ENCODE measurements at regions not wholly inside any gene's neighbourhood (a gene's known extent, or its start where the extent isn't known, plus 50 kb on each side); places are given as distances from the start of the nearest gene placed in this dataset.

- H3K4me1 ChIP-seq (ENCODE audit: control insufficient read depth, insufficient read depth, low read length, unreplicated experiment), result no peaks in the 10 kb centered on the region
- H3K36me3 ChIP-seq (ENCODE audit: insufficient read depth, low read length), result no peaks in the 10 kb centered on the region
- no peaks in the 10 kb centered on the region for H3K27me3 ChIP-seq (ENCODE audit: insufficient read depth, low read length)
- H3K4me3 ChIP-seq (ENCODE audit: low read depth, low read length), result no peak overlapping the region
- no peak overlapping the region for H2AFZ ChIP-seq (ENCODE audit: low read length, unreplicated experiment)
- H3K27ac ChIP-seq (ENCODE audit: low read depth, low read length), result no peak overlapping the region
- no peaks in the 10 kb centered on the region for H3K79me2 ChIP-seq (ENCODE audit: control insufficient read depth, insufficient read depth, low read length, unreplicated experiment)
These were observed 179.8 kb downstream of the FOXO1 start for GRCh38 chr13:40486518-40487163.

- Histone ChIP-seq H2AFZ (ENCODE audit: low read length, unreplicated experiment) (no peak overlapping the region), H3K4me1 (ENCODE audit: control insufficient read depth, insufficient read depth, low read length, unreplicated experiment) (no peaks in the 10 kb centered on the region)
These were observed 177.5 kb downstream of the FOXO1 start for GRCh38 chr13:40488869-40489391.

GRCh38 chr13:40490086-40490758 is 176.2 kb downstream of the FOXO1 start:
- Histone ChIP-seq H3K4me3 (ENCODE audit: low read depth, low read length) (no peak overlapping the region), H2AFZ (ENCODE audit: low read length, unreplicated experiment) (no peak overlapping the region), H3K4me1 (ENCODE audit: control insufficient read depth, insufficient read depth, low read length, unreplicated experiment) (no peaks in the 10 kb centered on the region), H3K27ac (ENCODE audit: low read depth, low read length) (no peak overlapping the region), H3K79me2 (ENCODE audit: control insufficient read depth, insufficient read depth, low read length, unreplicated experiment) (no peaks in the 10 kb centered on the region), H3K36me3 (ENCODE audit: insufficient read depth, low read length) (no peaks in the 10 kb centered on the region), H3K27me3 (ENCODE audit: insufficient read depth, low read length) (no peaks in the 10 kb centered on the region)

More at GRCh38 chr13:40488869-40489391, 177.5 kb downstream of the FOXO1 start:
- Histone ChIP-seq H3K79me2 (ENCODE audit: control insufficient read depth, insufficient read depth, low read length, unreplicated experiment) (no peaks in the 10 kb centered on the region), H3K36me3 (ENCODE audit: insufficient read depth, low read length) (no peaks in the 10 kb centered on the region), H3K27me3 (ENCODE audit: insufficient read depth, low read length) (no peaks in the 10 kb centered on the region), H3K27ac (ENCODE audit: low read depth, low read length) (no peak overlapping the region), H3K4me3 (ENCODE audit: low read depth, low read length) (no peak overlapping the region)

GRCh38 chr13:40492511-40492910 is 173.9 kb downstream of the FOXO1 start:
- Histone ChIP-seq H3K4me1 (ENCODE audit: control insufficient read depth, insufficient read depth, low read length, unreplicated experiment) (no peaks in the 10 kb centered on the region), H3K79me2 (ENCODE audit: control insufficient read depth, insufficient read depth, low read length, unreplicated experiment) (no peaks in the 10 kb centered on the region), H3K36me3 (ENCODE audit: insufficient read depth, low read length) (no peaks in the 10 kb centered on the region), H2AFZ (ENCODE audit: low read length, unreplicated experiment) (no peak overlapping the region), H3K27me3 (ENCODE audit: insufficient read depth, low read length) (no peaks in the 10 kb centered on the region), H3K27ac (ENCODE audit: low read depth, low read length) (no peak overlapping the region), H3K4me3 (ENCODE audit: low read depth, low read length) (no peak overlapping the region)

GRCh38 chr13:40494513-40494912 is 171.9 kb downstream of the FOXO1 start:
- H3K36me3 ChIP-seq (ENCODE audit: insufficient read depth, low read length), result no peaks in the 10 kb centered on the region
- no peaks in the 10 kb centered on the region for H3K79me2 ChIP-seq (ENCODE audit: control insufficient read depth, insufficient read depth, low read length, unreplicated experiment)
- no peak overlapping the region for H3K27ac ChIP-seq (ENCODE audit: low read depth, low read length)
- H2AFZ ChIP-seq (ENCODE audit: low read length, unreplicated experiment), result no peak overlapping the region
- H3K27me3 ChIP-seq (ENCODE audit: insufficient read depth, low read length), result no peaks in the 10 kb centered on the region
- H3K4me1 ChIP-seq (ENCODE audit: control insufficient read depth, insufficient read depth, low read length, unreplicated experiment), result no peaks in the 10 kb centered on the region
- H3K4me3 ChIP-seq (ENCODE audit: low read depth, low read length), result no peak overlapping the region

GRCh38 chr13:40494946-40495620 is 171.4 kb downstream of the FOXO1 start:
- no peaks in the 10 kb centered on the region for H3K36me3 ChIP-seq (ENCODE audit: insufficient read depth, low read length)

GRCh38 chr13:40495621-40496001 is 170.8 kb downstream of the FOXO1 start:
- H3K36me3 ChIP-seq (ENCODE audit: insufficient read depth, low read length), result no peaks in the 10 kb centered on the region
- no peak overlapping the region for H3K27ac ChIP-seq (ENCODE audit: low read depth, low read length)
- H3K4me3 ChIP-seq (ENCODE audit: low read depth, low read length), result no peak overlapping the region
- no peaks in the 10 kb centered on the region for H3K79me2 ChIP-seq (ENCODE audit: control insufficient read depth, insufficient read depth, low read length, unreplicated experiment)
- H2AFZ ChIP-seq (ENCODE audit: low read length, unreplicated experiment), result no peak overlapping the region
- no peaks in the 10 kb centered on the region for H3K4me1 ChIP-seq (ENCODE audit: control insufficient read depth, insufficient read depth, low read length, unreplicated experiment)
- no peaks in the 10 kb centered on the region for H3K27me3 ChIP-seq (ENCODE audit: insufficient read depth, low read length)

More at GRCh38 chr13:40494946-40495620, 171.4 kb downstream of the FOXO1 start:
- Histone ChIP-seq H2AFZ (ENCODE audit: low read length, unreplicated experiment) (no peak overlapping the region), H3K4me3 (ENCODE audit: low read depth, low read length) (no peak overlapping the region), H3K27me3 (ENCODE audit: insufficient read depth, low read length) (no peaks in the 10 kb centered on the region), H3K27ac (ENCODE audit: low read depth, low read length) (no peak overlapping the region), H3K4me1 (ENCODE audit: control insufficient read depth, insufficient read depth, low read length, unreplicated experiment) (no peaks in the 10 kb centered on the region), H3K79me2 (ENCODE audit: control insufficient read depth, insufficient read depth, low read length, unreplicated experiment) (no peaks in the 10 kb centered on the region)

- no peaks in the 10 kb centered on the region for H3K4me1 ChIP-seq (ENCODE audit: control insufficient read depth, insufficient read depth, low read length, unreplicated experiment)
- H3K4me3 ChIP-seq (ENCODE audit: low read depth, low read length), result no peak overlapping the region
- no peaks in the 10 kb centered on the region for H3K36me3 ChIP-seq (ENCODE audit: insufficient read depth, low read length)
These were observed 170.2 kb downstream of the FOXO1 start for GRCh38 chr13:40496035-40496810.

GRCh38 chr13:40498461-40498860 is 168.0 kb downstream of the FOXO1 start:
- H3K79me2 ChIP-seq (ENCODE audit: control insufficient read depth, insufficient read depth, low read length, unreplicated experiment), result no peaks in the 10 kb centered on the region
- H3K4me1 ChIP-seq (ENCODE audit: control insufficient read depth, insufficient read depth, low read length, unreplicated experiment), result peaks cover 1% of the 10 kb centered on the region
- H3K36me3 ChIP-seq (ENCODE audit: insufficient read depth, low read length), result no peaks in the 10 kb centered on the region
- H3K4me3 ChIP-seq (ENCODE audit: low read depth, low read length), result no peak overlapping the region
- H3K27me3 ChIP-seq (ENCODE audit: insufficient read depth, low read length), result no peaks in the 10 kb centered on the region
- H3K27ac ChIP-seq (ENCODE audit: low read depth, low read length), result no peak overlapping the region
- no peak overlapping the region for H2AFZ ChIP-seq (ENCODE audit: low read length, unreplicated experiment)

More at GRCh38 chr13:40496035-40496810, 170.2 kb downstream of the FOXO1 start:
- H3K79me2 ChIP-seq (ENCODE audit: control insufficient read depth, insufficient read depth, low read length, unreplicated experiment), result no peaks in the 10 kb centered on the region
- H3K27ac ChIP-seq (ENCODE audit: low read depth, low read length), result no peak overlapping the region
- H3K27me3 ChIP-seq (ENCODE audit: insufficient read depth, low read length), result no peaks in the 10 kb centered on the region
- no peak overlapping the region for H2AFZ ChIP-seq (ENCODE audit: low read length, unreplicated experiment)

GRCh38 chr13:40502236-40502635 is 164.2 kb downstream of the FOXO1 start:
- Histone ChIP-seq H3K27ac (ENCODE audit: low read depth, low read length) (no peak overlapping the region), H3K4me1 (ENCODE audit: control insufficient read depth, insufficient read depth, low read length, unreplicated experiment) (peaks cover 16% of the 10 kb centered on the region), H3K36me3 (ENCODE audit: insufficient read depth, low read length) (no peaks in the 10 kb centered on the region), H2AFZ (ENCODE audit: low read length, unreplicated experiment) (no peak overlapping the region), H3K4me3 (ENCODE audit: low read depth, low read length) (no peak overlapping the region), H3K79me2 (ENCODE audit: control insufficient read depth, insufficient read depth, low read length, unreplicated experiment) (no peaks in the 10 kb centered on the region), H3K27me3 (ENCODE audit: insufficient read depth, low read length) (no peaks in the 10 kb centered on the region)
